ENCODE measurements at regions not wholly inside any gene's neighbourhood (a gene's known extent, or its start where the extent isn't known, plus 50 kb on each side); places are given as distances from the start of the nearest gene placed in this dataset.

DNA sequence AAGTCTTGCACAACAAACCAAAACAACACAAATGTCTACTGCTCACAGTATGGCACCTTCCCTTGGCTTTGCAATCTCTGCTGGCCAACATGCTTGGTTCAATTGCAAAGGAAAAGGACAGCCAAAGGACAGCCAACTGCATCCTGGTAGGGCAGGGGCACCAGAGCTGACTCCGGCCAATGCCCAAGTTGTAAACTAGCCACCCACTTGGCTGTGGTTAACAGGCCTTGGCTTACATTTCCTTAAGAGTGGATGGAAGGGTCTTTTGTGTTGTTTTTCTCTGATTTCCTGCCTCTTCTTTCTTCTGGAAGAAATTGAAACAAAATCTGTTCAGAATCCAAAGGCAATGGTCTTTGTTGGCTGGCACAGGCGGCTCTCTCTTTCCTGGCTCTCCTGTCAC, 119.1 kb upstream of the TRIB2 start:
- TF ChIP-seq, protein P1, sequence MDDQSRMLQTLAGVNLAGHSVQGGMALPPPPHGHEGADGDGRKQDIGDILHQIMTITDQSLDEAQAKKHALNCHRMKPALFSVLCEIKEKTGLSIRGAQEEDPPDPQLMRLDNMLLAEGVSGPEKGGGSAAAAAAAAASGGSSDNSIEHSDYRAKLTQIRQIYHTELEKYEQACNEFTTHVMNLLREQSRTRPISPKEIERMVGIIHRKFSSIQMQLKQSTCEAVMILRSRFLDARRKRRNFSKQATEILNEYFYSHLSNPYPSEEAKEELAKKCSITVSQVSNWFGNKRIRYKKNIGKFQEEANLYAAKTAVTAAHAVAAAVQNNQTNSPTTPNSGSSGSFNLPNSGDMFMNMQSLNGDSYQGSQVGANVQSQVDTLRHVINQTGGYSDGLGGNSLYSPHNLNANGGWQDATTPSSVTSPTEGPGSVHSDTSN (IDR thresholded peaks at IDR 0.05) = no peak
- TF ChIP-seq, protein P2, sequence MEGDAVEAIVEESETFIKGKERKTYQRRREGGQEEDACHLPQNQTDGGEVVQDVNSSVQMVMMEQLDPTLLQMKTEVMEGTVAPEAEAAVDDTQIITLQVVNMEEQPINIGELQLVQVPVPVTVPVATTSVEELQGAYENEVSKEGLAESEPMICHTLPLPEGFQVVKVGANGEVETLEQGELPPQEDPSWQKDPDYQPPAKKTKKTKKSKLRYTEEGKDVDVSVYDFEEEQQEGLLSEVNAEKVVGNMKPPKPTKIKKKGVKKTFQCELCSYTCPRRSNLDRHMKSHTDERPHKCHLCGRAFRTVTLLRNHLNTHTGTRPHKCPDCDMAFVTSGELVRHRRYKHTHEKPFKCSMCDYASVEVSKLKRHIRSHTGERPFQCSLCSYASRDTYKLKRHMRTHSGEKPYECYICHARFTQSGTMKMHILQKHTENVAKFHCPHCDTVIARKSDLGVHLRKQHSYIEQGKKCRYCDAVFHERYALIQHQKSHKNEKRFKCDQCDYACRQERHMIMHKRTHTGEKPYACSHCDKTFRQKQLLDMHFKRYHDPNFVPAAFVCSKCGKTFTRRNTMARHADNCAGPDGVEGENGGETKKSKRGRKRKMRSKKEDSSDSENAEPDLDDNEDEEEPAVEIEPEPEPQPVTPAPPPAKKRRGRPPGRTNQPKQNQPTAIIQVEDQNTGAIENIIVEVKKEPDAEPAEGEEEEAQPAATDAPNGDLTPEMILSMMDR (IDR thresholded peaks at IDR 0.05) = no peak
- no peak for TF ChIP-seq EP300 (IDR thresholded peaks at IDR 0.05)
- TF ChIP-seq POLR2A (IDR thresholded peaks at IDR 0.05; ENCODE audit: low read length) = no peak
- no peak for TF ChIP-seq NR3C1 (IDR thresholded peaks at IDR 0.05)
- TF ChIP-seq TP53 (CRISPR knock-in tag; IDR thresholded peaks at IDR 0.05) = no peak
- TF ChIP-seq, protein P3, sequence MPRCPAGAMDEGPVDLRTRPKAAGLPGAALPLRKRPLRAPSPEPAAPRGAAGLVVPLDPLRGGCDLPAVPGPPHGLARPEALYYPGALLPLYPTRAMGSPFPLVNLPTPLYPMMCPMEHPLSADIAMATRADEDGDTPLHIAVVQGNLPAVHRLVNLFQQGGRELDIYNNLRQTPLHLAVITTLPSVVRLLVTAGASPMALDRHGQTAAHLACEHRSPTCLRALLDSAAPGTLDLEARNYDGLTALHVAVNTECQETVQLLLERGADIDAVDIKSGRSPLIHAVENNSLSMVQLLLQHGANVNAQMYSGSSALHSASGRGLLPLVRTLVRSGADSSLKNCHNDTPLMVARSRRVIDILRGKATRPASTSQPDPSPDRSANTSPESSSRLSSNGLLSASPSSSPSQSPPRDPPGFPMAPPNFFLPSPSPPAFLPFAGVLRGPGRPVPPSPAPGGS (IDR thresholded peaks at IDR 0.05) = no peak
- no peak for TF ChIP-seq HDAC2 (IDR thresholded peaks at IDR 0.05)
- TF ChIP-seq RAD21 (conservative IDR thresholded peaks at IDR 0.05 in 1 of 2, IDR thresholded peaks at IDR 0.05 in 1 of 2) = no peak

Data from A549 (cell line).